22Rv1 (cell line): ENCODE measurements at regions not wholly inside any gene's neighbourhood (a gene's known extent, or its start where the extent isn't known, plus 50 kb on each side); places are given as distances from the start of the nearest gene placed in this dataset.

Experiments
- ZFX ChIP-seq: fragments of 450-650 bp; IDR thresholded peaks from 2 replicates; pipeline ENCODE4 v1.6.1; 2017; ENCODE audit warnings: antibody characterized with exemption, borderline replicate concordance
- TF ChIP-seq, protein P1 (sequence below): fragments of 450-650 bp; IDR thresholded peaks from 2 replicates; pipeline ENCODE4 v1.5.1; 2017; ENCODE audit warnings: mild to moderate bottlenecking

DNA sequence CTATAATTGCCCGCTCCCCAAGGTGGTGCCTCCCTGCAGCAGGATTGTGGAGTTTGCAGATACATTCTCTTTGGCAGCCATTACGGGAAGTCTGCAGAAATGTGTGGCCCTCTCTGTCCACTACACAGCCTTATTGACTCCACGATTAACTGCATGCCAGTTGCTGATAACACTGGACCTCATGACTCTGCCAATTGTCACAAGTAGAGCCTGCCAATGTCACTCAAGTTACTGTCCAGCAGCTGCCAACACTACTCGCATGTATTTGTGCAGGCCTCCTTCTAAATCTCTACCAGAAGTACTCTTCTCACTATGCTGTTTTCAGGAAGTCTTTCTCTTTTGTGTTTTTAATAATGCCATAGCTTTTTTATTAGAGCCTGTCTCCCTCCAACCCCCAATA, 128.8 kb downstream of the PPP1R3A start:
- TF ChIP-seq, protein P1, sequence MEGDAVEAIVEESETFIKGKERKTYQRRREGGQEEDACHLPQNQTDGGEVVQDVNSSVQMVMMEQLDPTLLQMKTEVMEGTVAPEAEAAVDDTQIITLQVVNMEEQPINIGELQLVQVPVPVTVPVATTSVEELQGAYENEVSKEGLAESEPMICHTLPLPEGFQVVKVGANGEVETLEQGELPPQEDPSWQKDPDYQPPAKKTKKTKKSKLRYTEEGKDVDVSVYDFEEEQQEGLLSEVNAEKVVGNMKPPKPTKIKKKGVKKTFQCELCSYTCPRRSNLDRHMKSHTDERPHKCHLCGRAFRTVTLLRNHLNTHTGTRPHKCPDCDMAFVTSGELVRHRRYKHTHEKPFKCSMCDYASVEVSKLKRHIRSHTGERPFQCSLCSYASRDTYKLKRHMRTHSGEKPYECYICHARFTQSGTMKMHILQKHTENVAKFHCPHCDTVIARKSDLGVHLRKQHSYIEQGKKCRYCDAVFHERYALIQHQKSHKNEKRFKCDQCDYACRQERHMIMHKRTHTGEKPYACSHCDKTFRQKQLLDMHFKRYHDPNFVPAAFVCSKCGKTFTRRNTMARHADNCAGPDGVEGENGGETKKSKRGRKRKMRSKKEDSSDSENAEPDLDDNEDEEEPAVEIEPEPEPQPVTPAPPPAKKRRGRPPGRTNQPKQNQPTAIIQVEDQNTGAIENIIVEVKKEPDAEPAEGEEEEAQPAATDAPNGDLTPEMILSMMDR = no peak
- TF ChIP-seq ZFX = no peak
